ENCODE measurements at regions not wholly inside any gene's neighbourhood (a gene's known extent, or its start where the extent isn't known, plus 50 kb on each side); places are given as distances from the start of the nearest gene placed in this dataset.

- TF ChIP-seq UBTF (CRISPR knock-in tag; IDR thresholded peaks at IDR 0.05), result no peak
- no peak for TF ChIP-seq ZNF619 (CRISPR knock-in tag; IDR thresholded peaks at IDR 0.05)
- TF ChIP-seq TOPORS (CRISPR knock-in tag; IDR thresholded peaks at IDR 0.05), result no peak
- TF ChIP-seq ARNTL (CRISPR knock-in tag; IDR thresholded peaks at IDR 0.05), result peak; percentile 46; the same call in 1 of the 2 replicates
- no peak for TF ChIP-seq ZFP62 (CRISPR knock-in tag; IDR thresholded peaks at IDR 0.05)
- TF ChIP-seq SIN3A (IDR thresholded peaks at IDR 0.05; ENCODE audit: borderline replicate concordance, low read depth, low read length), result no peak
- TF ChIP-seq FLYWCH1 (CRISPR knock-in tag; IDR thresholded peaks at IDR 0.05), result no peak
- TF ChIP-seq SIX1 (CRISPR knock-in tag; IDR thresholded peaks at IDR 0.05; ENCODE audit: borderline replicate concordance), result peak; percentile 100
- peak; percentile 63; the same call in 1 of the 2 replicates for TF ChIP-seq STAT6 (CRISPR knock-in tag; IDR thresholded peaks at IDR 0.05; ENCODE audit: borderline replicate concordance)
- TF ChIP-seq, protein P1, sequence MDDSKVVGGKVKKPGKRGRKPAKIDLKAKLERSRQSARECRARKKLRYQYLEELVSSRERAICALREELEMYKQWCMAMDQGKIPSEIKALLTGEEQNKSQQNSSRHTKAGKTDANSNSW (CRISPR knock-in tag; IDR thresholded peaks at IDR 0.05; ENCODE audit: borderline replicate concordance), result no peak
- no peak for TF ChIP-seq ZNF557 (CRISPR knock-in tag; IDR thresholded peaks at IDR 0.05)
- TF ChIP-seq HMGXB3 (CRISPR knock-in tag; IDR thresholded peaks at IDR 0.05; ENCODE audit: borderline replicate concordance), result no peak
- no peak for TF ChIP-seq TRAFD1 (CRISPR knock-in tag; IDR thresholded peaks at IDR 0.05; ENCODE audit: borderline replicate concordance)
- no peak for TF ChIP-seq TAF15 (IDR thresholded peaks at IDR 0.05; ENCODE audit: low read depth, low read length, poor library complexity, severe bottlenecking)
- no peak; the same call in 1 of the 2 replicates for TF ChIP-seq HOXA5 (CRISPR knock-in tag; IDR thresholded peaks at IDR 0.05)
- no peak for TF ChIP-seq ZZZ3 (CRISPR knock-in tag; IDR thresholded peaks at IDR 0.05; ENCODE audit: borderline replicate concordance)
- TF ChIP-seq ZNF772 (CRISPR knock-in tag; IDR thresholded peaks at IDR 0.05), result no peak
- peak; percentile 88; the same call in 1 of the 2 replicates for TF ChIP-seq EHMT2 (IDR thresholded peaks at IDR 0.05; ENCODE audit: borderline replicate concordance, low read depth, low read length)
These were observed 51.0 kb upstream of the TOX3 start (continued) for GRCh38 chr16:52597772-52598483.
